HFF-Myc (cell line): ENCODE measurements at regions not wholly inside any gene's neighbourhood (a gene's known extent, or its start where the extent isn't known, plus 50 kb on each side); places are given as distances from the start of the nearest gene placed in this dataset.

Experiments used
- DNase-seq: peaks from one replicate; pipeline ENCODE4 v3.0.0-alpha.2; 2011; ENCODE audit warnings: low read depth; ENCODE audit errors: extremely low read depth
- H3K4me3 ChIP-seq: replicated peaks from 2 replicates; pipeline ENCODE4 v1.5.1; 2011; ENCODE audit warnings: low read depth, mild to moderate bottlenecking, control low read depth, low read length
- CTCF ChIP-seq: IDR thresholded peaks from 2 replicates; pipeline ENCODE4 v1.5.1; 2012; ENCODE audit warnings: mild to moderate bottlenecking, low read depth, low read length, control low read depth; ENCODE audit errors: missing control alignments

- TF ChIP-seq CTCF = no peak
- DNase-seq = no peak
- H3K4me3 ChIP-seq = no peak overlapping the region
Observed at GRCh38 chr5:50969151-50970031, 303.0 kb downstream of the PARP8 start.

- no peak for TF ChIP-seq CTCF
- H3K4me3 ChIP-seq = no peak overlapping the region
- DNase-seq = no peak
Observed at GRCh38 chr5:50975840-50976239, 309.4 kb downstream of the PARP8 start.

GRCh38 chr5:50978924-50979323 is 312.5 kb downstream of the PARP8 start:
- DNase-seq = no peak
- H3K4me3 ChIP-seq = no peak overlapping the region
- no peak for TF ChIP-seq CTCF

GRCh38 chr5:50984640-50985039 is 318.2 kb downstream of the PARP8 start:
- no peak for TF ChIP-seq CTCF
- DNase-seq = no peak
- no peak overlapping the region for H3K4me3 ChIP-seq

GRCh38 chr5:50990296-50990924 is 324.0 kb downstream of the PARP8 start:
- no peak overlapping the region for H3K4me3 ChIP-seq
- no peak for TF ChIP-seq CTCF
- DNase-seq = no peak

- DNase-seq = no peak
- no peak for TF ChIP-seq CTCF
- H3K4me3 ChIP-seq = no peak overlapping the region
Observed at GRCh38 chr5:50995285-50995942, 329.0 kb downstream of the PARP8 start.
